Esophagus squamous epithelium (tissue), 4 donors: ENCODE measurements at regions not wholly inside any gene's neighbourhood (a gene's known extent, or its start where the extent isn't known, plus 50 kb on each side); places are given as distances from the start of the nearest gene placed in this dataset.

Experiments
- CTCF ChIP-seq, 6 experiments: fragments of 450-650 bp in 4 of 6; fragments of 200-600 bp in 2 of 6; sonication (generic) in 2 of 6; IDR thresholded peaks; one replicate each; pipeline ENCODE4 v1.5.1; 2016 to 2019; ENCODE audit warnings: antibody characterized with exemption in 6 of 6, mild to moderate bottlenecking in 4 of 6, moderate library complexity in 4 of 6
- POLR2A ChIP-seq, 4 donors: fragments of 450-650 bp; IDR thresholded peaks; one replicate each; pipeline ENCODE4 v1.6.1; 2017; ENCODE audit warnings: antibody characterized with exemption in 4 of 4, mild to moderate bottlenecking in 4 of 4, moderate library complexity in 3 of 4

- TF ChIP-seq POLR2A (IDR thresholded peaks at IDR 0.05) (no peak), CTCF (IDR thresholded peaks at IDR 0.05) (no peak)
Observed at GRCh38 chrX:78534221-78534620, 124.9 kb downstream of the RTL3 start.
